Ureter (tissue), 1 donor: ENCODE measurements at regions not wholly inside any gene's neighbourhood (a gene's known extent, or its start where the extent isn't known, plus 50 kb on each side); places are given as distances from the start of the nearest gene placed in this dataset.

Experiments
- DNase-seq: peaks from one replicate; pipeline ENCODE4 v3.0.0-alpha.2; 2020; ENCODE audit warnings: low spot score
- donor health status: DM: yes; HTN: yes; CAD: no.

DNA sequence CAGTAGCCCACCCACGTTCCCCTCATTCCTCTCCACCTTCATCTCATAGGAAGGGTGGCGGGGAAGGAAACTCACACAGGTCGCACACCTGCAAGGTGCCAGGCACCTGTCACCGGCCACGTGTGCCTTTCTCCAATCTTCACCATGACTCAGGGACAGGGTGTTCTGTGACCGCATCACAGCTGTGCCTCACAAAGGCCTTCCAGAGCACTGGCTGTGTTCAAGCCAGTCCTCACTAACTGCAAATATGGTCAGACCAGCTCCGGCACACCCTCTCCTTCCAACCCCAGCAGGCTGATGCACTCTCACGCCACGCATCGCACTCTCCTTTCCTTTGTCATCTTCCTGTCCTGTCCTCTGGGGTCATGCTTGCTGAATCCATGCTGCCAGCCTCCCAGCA lies 415.9 kb downstream of the IRS2 start:
- no peak for DNase-seq

DNA sequence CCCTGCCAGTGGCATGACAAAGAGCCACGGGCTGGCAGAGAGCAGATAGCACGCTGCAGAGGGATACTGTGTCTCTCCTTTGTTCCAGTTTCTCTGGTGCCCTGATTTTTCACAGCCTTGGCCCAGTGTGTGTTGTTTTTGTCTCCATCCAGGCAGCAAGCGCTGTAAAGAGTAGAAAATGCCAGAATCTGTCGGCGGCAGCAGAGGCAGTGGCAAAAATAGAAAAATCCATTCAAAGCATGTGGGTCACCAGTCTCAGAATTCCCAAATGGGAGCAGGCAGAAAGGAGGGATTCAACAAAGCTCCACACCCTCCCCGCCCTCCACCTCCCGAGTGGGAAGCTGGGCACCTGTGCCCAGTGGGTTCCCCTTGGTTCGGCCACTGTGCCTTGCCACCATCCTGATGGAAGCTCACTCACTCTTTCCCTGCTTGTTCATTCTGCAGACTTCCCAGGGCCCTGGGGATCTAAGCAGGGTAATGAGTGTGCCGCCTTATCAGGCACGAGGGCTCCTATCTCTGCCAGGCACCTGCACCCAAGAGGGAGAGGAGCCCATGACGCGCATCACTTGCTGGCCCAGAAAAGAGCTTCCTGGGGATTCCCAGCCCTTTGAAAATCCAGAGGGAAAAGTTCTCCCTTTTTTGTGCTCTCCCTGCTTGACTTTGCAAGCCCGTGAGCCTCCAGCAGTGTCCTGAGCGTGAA lies 416.9 kb downstream of the IRS2 start:
- no peak for DNase-seq

DNA sequence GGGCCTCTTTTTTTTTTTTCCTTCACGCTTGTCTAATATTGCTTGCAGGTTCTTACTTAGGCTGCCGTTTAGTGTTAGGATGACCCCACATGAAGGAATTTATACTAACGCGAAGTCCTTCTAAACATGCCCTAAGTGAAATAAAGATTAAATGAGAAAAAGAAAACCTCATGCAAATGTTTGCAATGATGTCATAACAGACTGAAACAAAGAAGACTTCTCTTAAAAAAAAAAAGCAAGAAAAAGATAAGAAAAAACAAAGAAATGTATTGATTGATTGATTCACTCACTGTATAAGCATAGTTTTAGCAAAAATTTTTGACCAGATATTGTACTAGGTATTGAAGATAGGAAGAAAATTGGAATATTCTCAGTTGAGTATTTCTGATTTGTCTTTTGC lies 418.2 kb downstream of the IRS2 start:
- DNase-seq = no peak

GRCh38 chr13:109366525-109366924 lies 419.9 kb downstream of the IRS2 start:
- no peak for DNase-seq

DNA sequence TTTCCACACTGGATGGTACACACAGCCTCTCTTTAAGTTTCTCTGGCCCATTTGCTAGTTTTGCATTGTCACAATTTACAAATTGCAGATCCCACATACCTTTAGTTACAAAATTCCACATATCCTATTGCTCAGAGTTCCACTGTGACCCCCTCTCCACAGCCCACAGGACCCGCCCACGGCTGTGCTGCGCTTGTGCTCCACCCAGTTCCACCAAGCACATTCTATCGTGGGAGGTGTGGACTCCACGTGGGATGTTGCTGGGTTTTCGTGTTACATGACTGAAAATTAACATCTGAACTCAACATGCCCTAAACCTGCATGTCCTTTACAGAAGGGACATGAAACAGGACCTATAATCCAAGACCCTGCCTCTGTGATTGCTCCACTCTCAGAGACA lies 423.0 kb downstream of the IRS2 start:
- no peak for DNase-seq

GRCh38 chr13:109362616-109363015 lies 423.8 kb downstream of the IRS2 start:
- DNase-seq = no peak

- no peak for DNase-seq
These were observed 424.7 kb downstream of the IRS2 start for GRCh38 chr13:109361562-109362289.

GRCh38 chr13:109357751-109358471 lies 428.5 kb downstream of the IRS2 start:
- DNase-seq = no peak

DNA sequence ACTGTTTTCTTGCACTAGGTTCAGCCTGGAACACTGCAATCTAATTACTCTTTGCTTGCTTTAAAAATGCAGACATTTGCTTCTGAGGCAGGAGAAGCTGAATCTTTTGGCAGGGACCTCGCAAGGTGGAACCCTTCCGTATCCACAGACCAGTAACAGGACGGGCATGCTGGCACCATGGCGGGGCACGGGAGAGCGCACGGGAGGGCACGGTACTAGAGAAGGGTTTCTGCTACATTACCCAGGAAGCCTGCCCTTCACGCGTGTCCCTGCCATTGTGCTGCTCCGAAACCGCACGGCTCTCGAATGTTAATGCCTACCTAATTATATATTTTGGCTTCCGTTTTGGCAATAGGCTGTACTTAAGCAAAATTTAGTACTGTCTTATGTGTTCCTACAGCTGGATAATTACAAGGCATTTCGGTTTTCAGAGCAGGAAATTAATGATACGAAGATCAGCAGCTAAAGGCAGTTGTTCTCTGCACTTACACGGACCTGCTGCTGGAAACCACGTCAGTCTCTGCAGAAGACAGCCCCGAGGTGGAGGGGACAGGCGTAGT lies 430.4 kb downstream of the IRS2 start:
- no peak for DNase-seq

- no peak for DNase-seq
These were observed 431.2 kb downstream of the IRS2 start for GRCh38 chr13:109355166-109355565.

DNA sequence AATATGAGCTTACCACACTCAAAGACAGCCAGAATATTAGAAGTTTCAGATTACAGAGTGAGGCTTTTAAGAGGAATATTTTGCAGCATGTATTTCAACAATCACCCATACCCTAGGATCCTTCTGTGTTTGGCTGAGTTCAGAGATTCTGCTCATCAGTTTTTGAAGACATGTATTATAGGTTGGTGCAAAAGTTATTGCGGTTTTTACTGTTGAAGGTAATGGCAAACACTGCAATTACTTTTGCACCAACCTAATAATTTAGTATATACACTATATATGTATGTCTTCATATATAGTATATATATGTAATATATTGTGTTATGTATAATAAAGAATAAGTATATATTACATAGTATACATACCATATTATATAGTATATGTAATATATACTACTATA lies 435.1 kb downstream of the IRS2 start:
- DNase-seq = no peak

DNA sequence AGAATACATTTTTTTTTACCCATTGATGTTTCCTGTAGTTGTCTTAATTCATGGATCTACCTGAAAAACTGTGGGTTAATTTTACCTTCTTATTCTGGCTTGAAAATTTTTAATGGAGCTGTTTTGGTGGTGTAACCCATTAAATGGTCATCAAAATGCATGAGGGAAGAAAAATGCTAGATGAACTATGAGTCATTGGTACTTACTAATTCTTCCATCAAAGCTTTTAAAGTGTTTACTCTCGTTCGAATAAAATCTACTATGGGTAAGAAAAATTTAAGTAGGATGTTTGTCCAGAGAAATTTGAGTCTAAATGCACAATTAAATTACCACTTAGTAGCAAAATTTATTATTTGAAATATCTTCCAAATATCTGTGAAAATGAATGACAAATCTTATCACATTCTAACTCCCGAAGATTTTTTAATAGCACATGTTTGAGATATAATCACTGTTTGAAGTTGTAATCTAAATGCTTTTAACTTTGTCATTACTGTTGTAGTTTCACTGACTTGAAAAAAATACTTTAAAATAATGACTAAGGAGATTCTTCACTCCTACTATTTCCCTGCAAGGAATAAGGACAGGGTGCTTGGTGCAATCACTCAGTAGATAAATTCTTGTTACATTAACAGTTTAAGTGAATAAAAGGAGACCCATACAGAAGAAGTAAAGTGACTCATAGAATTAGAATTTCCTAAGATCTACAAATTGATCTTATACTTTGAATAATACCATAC lies 437.7 kb downstream of the IRS2 start:
- no peak for DNase-seq

DNA sequence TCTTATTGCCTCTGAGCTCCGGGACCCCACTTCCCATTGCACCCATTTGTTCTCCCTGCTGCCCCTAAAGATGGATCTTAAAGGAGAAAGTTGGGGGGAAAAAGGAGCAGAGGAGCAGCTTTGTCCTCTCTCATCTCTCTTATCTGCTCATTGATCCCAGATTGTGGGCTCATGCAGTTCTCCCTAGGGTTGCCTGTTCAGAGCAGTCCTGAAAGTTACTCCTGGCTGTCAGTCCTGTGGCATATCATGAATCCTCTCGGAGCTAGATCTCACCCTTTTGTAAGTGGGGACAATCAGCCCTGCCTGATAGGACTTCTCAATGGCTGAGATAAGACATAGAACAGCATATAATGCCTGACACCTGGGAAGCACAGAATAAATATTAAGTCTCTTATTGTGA lies 440.3 kb downstream of the IRS2 start:
- no peak for DNase-seq

DNA sequence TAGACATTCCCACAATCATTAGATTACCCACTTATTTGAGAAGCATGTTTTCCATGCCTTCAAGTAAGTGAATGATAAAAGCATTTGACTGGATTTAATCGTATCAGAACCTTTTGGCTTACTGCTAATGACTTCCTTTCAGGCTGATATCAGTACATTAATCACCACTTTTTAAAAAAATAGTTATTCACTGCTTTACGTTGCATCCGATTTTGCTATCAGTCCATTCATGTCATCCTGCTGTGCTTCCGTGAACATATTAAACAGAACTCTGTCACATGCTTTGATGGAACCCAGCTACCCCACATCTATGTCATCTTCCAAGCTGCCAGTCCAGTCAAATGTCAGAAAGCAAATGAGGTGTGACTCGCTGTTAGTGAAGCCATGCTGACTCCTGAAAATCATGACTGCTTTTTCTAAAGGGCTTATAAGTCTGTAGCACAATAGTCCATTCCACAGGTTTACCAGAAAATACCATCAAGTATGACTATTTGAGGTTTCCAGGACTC lies 440.9 kb downstream of the IRS2 start:
- no peak for DNase-seq

DNA sequence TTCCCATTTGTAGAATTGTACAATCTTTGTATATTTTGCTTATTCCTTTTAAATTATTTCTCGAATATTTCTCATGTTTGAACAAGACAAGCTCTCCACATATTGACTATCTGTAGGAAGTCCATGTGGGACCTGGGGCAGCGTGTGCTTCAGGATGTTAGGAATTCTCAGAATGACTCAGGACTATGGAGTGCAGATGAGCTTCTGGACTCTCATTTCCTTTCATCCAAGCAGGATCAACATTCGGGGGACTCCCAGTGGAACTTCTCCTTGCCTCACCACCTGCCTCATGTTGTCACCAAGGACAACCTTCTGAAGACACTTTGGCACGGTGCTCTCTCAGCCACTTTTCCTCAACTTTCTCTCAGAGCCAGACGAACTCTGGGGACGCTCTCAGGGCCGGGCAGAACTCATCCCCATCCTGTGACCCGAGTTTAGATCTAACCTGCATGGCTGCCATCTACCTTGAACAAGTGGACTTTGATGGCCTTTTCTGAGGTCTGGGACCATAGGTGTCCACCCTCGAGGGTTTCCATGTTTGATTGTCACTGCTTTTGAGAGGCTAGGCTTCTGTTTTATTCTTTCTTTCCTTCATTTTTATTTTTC lies 441.7 kb downstream of the IRS2 start:
- no peak for DNase-seq

DNA sequence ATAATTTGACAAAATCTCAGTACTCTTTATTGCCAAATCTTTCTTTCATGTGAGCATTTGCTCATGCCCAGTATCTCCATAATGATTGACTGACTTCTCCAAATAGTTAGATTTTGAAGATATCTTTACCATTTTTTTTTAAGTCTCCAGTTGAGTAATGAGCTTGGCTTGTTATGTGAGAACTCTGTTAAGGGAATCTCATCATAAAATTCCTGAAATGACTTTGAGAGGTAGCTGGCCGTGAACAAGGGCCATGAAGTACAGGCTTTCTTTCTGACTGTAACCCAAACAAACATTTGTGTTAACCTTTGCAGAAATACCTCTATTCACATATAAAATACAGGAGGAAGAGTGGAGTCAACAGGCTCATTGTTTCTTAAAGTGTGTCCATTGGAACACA lies 449.7 kb downstream of the IRS2 start:
- DNase-seq = no peak

GRCh38 chr13:109333893-109334651 lies 452.3 kb downstream of the IRS2 start:
- DNase-seq = no peak

- no peak for DNase-seq
These were observed 453.6 kb downstream of the IRS2 start for GRCh38 chr13:109332506-109333499.

DNA sequence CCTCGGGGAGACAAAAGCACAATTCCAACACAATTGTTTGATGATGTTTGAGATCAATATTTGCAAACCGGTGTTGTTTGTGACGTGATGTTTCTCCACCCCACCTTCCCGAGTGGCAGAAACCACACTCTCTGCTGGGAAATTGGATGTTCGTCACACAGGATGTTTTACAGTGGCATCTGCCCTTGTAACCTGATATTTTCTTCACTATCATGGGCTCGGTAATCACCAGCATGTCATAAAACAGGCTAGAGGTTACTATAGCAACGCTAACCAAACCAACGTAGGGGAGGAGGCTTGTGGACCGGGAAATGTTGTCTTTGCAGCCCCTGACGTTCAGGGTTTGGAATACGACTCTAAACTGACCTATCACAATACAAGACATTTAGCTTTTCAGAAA lies 454.5 kb downstream of the IRS2 start:
- DNase-seq = no peak
